NCI-H1930 (cell line): ENCODE measurements at regions not wholly inside any gene's neighbourhood (a gene's known extent, or its start where the extent isn't known, plus 50 kb on each side); places are given as distances from the start of the nearest gene placed in this dataset.

Experiments
- DNase-seq, 2 experiments: peaks; one replicate each; lab custom pipeline; 2025; lab: John Stamatoyannopoulos, UW

- DNase-seq: no peak
These were observed 148.6 kb upstream of the STT3B start for GRCh38 chr3:31384117-31384516.

- no peak for DNase-seq
These were observed 142.8 kb upstream of the STT3B start for GRCh38 chr3:31389939-31390338.

- DNase-seq: no peak
These were observed 142.3 kb upstream of the STT3B start for GRCh38 chr3:31390466-31390865.

- DNase-seq: no peak
These were observed 141.6 kb upstream of the STT3B start for GRCh38 chr3:31391150-31391549.

DNA sequence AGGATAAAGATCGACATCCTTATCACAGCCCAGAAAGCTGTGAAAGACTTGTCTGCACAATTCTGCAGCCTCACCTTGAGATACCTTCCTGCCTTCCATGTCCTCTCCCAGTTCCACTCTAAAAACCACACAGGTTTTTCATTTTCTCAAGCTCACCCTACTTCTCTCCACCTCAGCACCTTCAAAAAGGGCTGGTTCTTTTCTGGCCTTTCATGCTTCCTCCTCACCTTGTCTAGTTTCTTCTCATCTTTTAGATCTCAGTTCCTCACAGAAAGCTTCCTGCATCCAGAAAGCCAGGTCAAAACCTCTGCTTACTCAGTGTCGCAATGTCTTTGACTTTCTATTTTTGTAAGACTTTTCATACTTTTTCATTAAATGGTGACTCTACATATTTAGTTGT lies 140.2 kb upstream of the STT3B start:
- no peak for DNase-seq

- DNase-seq: no peak
These were observed 133.5 kb upstream of the STT3B start for GRCh38 chr3:31399271-31399670.

DNA sequence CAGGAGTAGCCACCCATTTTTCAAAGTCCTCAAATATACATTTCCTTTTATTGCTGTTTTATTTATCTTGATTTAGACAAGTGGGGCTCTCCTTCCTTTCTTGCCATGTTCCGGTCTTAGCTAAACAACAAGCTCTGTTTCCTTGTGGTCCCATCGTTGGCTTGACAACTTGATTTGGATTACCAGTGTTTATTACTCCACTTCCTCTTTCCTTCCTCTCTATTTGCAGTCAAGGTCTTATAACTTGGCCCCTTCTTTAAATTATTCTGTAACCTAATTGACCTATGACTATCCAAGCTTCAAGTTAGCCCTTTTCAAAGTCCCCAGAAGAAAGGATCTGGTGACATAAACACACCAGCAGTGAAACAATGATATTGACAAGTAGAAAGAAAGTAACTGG lies 130.6 kb upstream of the STT3B start:
- DNase-seq: no peak

- DNase-seq: no peak
These were observed 129.5 kb upstream of the STT3B start for GRCh38 chr3:31403197-31403596.

DNA sequence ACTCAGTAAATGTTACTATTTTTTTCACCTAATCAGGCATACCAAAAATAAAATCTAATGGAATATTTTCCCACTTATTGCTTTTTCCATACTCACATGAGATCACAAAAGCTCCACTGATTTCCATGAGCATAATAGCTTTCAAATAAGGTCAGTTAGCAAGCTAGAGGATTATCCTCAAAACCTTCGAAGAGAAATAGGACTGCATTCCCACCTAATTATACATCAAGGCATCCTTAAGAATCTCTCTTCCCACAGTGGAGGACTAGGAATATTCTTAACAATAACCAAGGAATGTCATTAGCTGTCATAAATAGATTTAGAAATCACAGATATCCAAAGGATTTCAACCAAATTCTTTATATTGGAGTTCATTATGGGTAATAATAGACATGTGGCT lies 127.9 kb upstream of the STT3B start:
- no peak for DNase-seq

DNA sequence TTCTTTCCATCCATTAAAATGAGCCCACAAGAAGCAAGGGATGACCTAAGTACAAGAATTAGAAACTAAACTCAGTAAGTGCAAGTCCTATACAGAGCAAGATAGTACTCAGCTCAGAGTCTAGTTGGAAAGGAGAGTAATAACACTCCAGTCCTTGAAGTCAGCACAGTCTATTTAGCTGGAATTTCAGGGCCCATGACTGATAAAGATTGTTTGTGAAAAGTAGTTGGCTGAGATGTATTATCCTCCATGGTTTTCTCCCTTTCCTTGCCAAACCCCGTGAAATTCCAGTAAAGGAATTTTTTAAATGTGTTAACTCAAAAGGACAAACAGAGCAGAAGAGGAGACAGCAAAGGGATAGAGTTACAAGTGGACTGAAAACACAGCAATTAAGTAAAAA lies 127.2 kb upstream of the STT3B start:
- DNase-seq: no peak

DNA sequence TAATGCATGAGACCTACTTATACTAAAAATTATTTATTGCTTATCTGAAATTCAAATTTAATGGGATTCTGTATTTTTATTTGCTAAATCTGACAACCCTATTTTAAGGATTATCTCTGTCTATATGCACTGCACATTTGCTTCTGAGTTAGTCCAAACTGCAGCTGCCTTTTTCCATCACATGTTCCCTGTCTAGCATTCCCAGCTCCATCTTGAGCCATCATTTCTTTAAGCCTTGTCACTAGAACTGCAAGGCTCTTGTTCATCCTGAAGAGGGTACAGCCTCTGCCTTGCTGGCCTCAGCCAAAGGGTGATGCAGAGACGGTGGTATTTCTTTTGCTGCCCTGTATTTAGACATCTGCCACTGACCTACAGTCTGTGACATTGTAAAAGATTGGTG lies 125.8 kb upstream of the STT3B start:
- DNase-seq: no peak

GRCh38 chr3:31407665-31408064 lies 125.1 kb upstream of the STT3B start:
- no peak for DNase-seq

GRCh38 chr3:31408720-31409119 lies 124.0 kb upstream of the STT3B start:
- DNase-seq: no peak

DNA sequence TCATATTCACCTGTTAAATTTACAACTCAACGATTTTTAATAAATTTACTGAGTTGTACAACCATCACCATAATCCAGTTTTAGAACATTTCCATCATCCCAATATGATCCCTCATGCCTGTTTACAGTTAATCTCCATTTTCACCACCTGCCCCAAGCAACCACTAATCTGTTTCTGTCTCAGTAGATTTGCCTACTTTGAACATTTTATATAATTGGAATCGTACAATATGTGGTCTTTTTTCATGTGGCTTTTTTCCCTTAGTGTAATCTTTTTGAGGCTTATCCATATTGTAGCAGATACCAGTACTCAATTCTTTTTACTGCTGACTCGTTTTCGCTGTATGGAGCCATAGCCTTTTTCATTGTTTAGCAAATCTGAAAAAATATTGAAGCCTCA lies 123.3 kb upstream of the STT3B start:
- no peak for DNase-seq

DNA sequence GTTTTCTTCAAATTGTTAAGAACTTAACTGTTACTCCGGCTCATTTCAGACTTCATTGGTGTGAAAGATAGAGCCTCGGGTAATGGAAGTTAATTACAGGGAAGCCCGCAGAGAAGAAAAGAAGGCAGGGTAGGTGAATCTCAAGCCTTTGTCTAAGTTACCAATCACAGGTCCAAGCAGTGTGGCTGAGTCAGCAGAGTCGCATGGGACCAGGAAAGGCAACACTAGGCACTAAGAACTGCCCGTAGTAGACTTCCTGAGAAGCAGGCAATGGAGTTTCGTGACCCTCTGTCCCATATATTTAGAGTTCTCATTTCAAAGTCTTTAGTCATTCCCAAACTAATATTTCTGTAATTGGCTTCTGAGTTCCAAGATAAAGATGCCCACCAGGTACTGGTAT lies 122.9 kb upstream of the STT3B start:
- no peak for DNase-seq

- no peak for DNase-seq
These were observed 122.3 kb upstream of the STT3B start for GRCh38 chr3:31410411-31410810.

- DNase-seq: no peak
These were observed 119.9 kb upstream of the STT3B start for GRCh38 chr3:31412832-31413231.

- no peak for DNase-seq
These were observed 119.2 kb upstream of the STT3B start for GRCh38 chr3:31413515-31413914.

DNA sequence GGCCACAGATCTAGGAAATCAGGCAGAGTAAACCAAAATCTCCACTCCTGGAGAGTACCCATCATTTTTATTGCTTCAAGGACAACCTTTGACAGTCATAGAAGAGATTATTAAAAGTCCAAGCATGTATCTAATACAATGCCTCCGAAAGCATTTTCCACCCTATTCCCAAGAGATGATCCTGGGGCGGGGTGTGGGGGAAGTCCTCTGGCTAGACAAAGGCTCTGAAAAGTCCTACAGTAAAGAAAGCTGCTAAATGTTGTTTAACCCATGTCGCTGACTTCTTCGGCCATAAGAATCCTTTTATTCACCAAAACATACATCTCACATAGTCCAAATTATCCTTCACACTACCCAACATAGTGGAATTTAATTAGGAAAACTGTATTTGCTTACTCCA lies 115.7 kb upstream of the STT3B start:
- no peak for DNase-seq

DNA sequence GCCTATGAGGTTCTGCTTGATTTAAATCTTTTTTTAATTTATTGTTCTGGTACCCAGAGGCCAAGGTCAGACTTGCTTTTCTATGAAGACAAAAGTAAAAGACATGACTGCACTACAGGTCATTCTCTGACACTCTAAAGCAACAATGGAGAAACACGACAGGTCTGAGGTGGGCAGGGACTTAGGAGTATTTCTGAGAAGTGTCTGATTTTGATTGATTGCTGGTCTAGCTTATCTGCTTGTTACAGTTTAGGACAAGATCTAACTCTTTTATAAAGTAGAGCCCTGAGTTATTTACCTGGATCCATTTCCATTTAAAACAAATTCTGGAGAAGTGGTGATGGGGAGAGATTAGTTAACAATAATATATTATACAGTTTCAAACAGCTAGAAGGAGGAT lies 115.2 kb upstream of the STT3B start:
- DNase-seq: no peak

- DNase-seq: no peak
These were observed 112.4 kb upstream of the STT3B start for GRCh38 chr3:31420311-31420710.

- DNase-seq: no peak
These were observed 111.2 kb upstream of the STT3B start for GRCh38 chr3:31421314-31422048.

- no peak for DNase-seq
These were observed 110.5 kb upstream of the STT3B start for GRCh38 chr3:31422237-31422636.

DNA sequence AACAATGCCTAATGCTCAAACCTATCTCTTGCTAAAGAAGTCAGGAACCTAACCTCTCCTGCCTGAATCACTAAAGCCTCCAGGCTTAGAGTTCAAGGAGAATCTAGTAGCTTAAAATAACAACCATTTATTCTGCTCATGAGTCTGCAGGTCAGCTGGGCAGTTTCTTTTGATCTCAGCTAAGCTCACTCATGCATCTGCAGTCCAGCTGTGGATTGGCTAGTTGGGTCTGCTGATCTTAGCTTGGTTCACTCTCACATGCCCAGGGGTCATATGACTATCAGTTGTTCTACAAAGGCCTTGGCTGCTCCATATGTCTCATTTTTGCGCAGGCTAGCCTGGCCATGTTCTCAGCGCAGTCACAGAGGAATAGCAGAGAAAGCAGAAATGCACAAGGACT lies 109.2 kb upstream of the STT3B start:
- DNase-seq: no peak

GRCh38 chr3:31425401-31425800 lies 107.3 kb upstream of the STT3B start:
- DNase-seq: no peak
